Keratinocyte (primary cell): ENCODE measurements at regions not wholly inside any gene's neighbourhood (a gene's known extent, or its start where the extent isn't known, plus 50 kb on each side); places are given as distances from the start of the nearest gene placed in this dataset.

Source experiments
- DNase-seq: peaks from one replicate; pipeline ENCODE4 v3.0.0-alpha.2; 2011; ENCODE audit warnings: low read depth, missing footprints, low spot score
- FAIRE-seq: peaks from 2 replicates; lab custom pipeline; 2011; peaks lifted over from hg19 to GRCh38; lab: Jason Lieb, UNC
- H2AFZ ChIP-seq: 2 replicates; pipeline ENCODE4 v1.6.0; 2012; ENCODE audit warnings: low read length, control low read depth, inconsistent platforms; ENCODE audit not compliant: control insufficient read depth
- H3K27ac ChIP-seq: 2 replicates; pipeline ENCODE4 v1.5.1; 2011; ENCODE audit warnings: low read length; ENCODE audit not compliant: control insufficient read depth, insufficient read depth
- H3K27me3 ChIP-seq: 3 replicates; pipeline ENCODE4 v1.6.0; 2011; ENCODE audit warnings: low read length; ENCODE audit not compliant: control insufficient read depth, insufficient read depth; ENCODE audit errors: extremely low read depth
- H3K36me3 ChIP-seq, 2 experiments: 2 replicates in 1 of 2; 3 replicates in 1 of 2; pipeline ENCODE4 v1.5.1; 2011; ENCODE audit warnings: low read length in 2 of 2, mild to moderate bottlenecking in 1 of 2; ENCODE audit not compliant: control insufficient read depth in 2 of 2, insufficient read depth in 2 of 2; ENCODE audit errors: extremely low read depth in 1 of 2
- H3K4me1 ChIP-seq: 3 replicates; pipeline ENCODE4 v1.5.1; 2011; ENCODE audit warnings: low read length; ENCODE audit not compliant: control insufficient read depth, insufficient read depth; ENCODE audit errors: extremely low read depth
- H3K4me2 ChIP-seq: 3 replicates; pipeline ENCODE4 v1.6.0; 2011; ENCODE audit warnings: low read depth, low read length; ENCODE audit not compliant: control insufficient read depth, insufficient read depth; ENCODE audit errors: extremely low read depth
- H3K4me3 ChIP-seq, 3 experiments: fragments of 200-600 bp in 1 of 3; sonication (generic) in 1 of 3; 2 replicates in 2 of 3; 3 replicates in 1 of 3; pipeline ENCODE4 v1.5.1; 2011 to 2016; ENCODE audit warnings: low read length in 3 of 3, mild to moderate bottlenecking in 3 of 3, control low read depth in 2 of 3, inconsistent platforms in 1 of 3, low read depth in 1 of 3, mixed read lengths in 1 of 3, mixed run types in 1 of 3, moderate library complexity in 1 of 3; ENCODE audit not compliant: control insufficient read depth in 2 of 3, insufficient read depth in 2 of 3; ENCODE audit errors: extremely low read depth in 1 of 3
- H3K79me2 ChIP-seq: 2 replicates; pipeline ENCODE4 v1.6.0; 2012; ENCODE audit warnings: low read length; ENCODE audit not compliant: control insufficient read depth, insufficient read depth
- H3K9ac ChIP-seq: 3 replicates; pipeline ENCODE4 v1.6.0; 2011; ENCODE audit warnings: low read length; ENCODE audit not compliant: control insufficient read depth, insufficient read depth; ENCODE audit errors: extremely low read depth
- H3K9me1 ChIP-seq: 3 replicates; pipeline ENCODE4 v1.6.0; 2011; ENCODE audit warnings: low read length; ENCODE audit not compliant: control insufficient read depth, insufficient read depth; ENCODE audit errors: extremely low read depth
- H3K9me3 ChIP-seq: 2 replicates; pipeline ENCODE4 v1.5.1; 2012; ENCODE audit warnings: low read depth, low read length; ENCODE audit not compliant: control insufficient read depth
- H4K20me1 ChIP-seq: 3 replicates; pipeline ENCODE4 v1.6.0; 2011; ENCODE audit warnings: low read length; ENCODE audit not compliant: control insufficient read depth, insufficient read depth; ENCODE audit errors: extremely low read depth
- EZH2 ChIP-seq: IDR thresholded peaks from one replicate; pipeline ENCODE4 v1.6.1; 2012; ENCODE audit warnings: inconsistent platforms, mild to moderate bottlenecking, low read length, moderate library complexity
- dilution Hi-C: fragments of 300-500 bp; cut with MboI; formaldehyde crosslinking; loops from one replicate; pipeline ENCODE4 v1.7.0; 2020; ENCODE audit warnings: low sequenced_read_pairs; ENCODE audit not compliant: extremely low pct_ligation_motif_present
- TF ChIP-seq, protein P1 (sequence below), 3 experiments: IDR thresholded peaks in 1 of 3; conservative IDR thresholded peaks in 1 of 3; optimal IDR thresholded peaks in 1 of 3; 2 replicates in 2 of 3; 3 replicates in 1 of 3; pipeline versions ENCODE3 to v1.5.1; 2011; ENCODE audit warnings: low read length in 3 of 3, mild to moderate bottlenecking in 3 of 3, moderate library complexity in 2 of 3, control low read depth in 1 of 3, inconsistent platforms in 1 of 3; ENCODE audit not compliant: insufficient read depth in 2 of 3; ENCODE audit errors: extremely low read depth in 1 of 3

GRCh38 chr6:9810286-9810685 lies 604.6 kb downstream of the TFAP2A start:
- no peaks in the 10 kb centered on the region for H3K79me2 ChIP-seq
- TF ChIP-seq, protein P1, sequence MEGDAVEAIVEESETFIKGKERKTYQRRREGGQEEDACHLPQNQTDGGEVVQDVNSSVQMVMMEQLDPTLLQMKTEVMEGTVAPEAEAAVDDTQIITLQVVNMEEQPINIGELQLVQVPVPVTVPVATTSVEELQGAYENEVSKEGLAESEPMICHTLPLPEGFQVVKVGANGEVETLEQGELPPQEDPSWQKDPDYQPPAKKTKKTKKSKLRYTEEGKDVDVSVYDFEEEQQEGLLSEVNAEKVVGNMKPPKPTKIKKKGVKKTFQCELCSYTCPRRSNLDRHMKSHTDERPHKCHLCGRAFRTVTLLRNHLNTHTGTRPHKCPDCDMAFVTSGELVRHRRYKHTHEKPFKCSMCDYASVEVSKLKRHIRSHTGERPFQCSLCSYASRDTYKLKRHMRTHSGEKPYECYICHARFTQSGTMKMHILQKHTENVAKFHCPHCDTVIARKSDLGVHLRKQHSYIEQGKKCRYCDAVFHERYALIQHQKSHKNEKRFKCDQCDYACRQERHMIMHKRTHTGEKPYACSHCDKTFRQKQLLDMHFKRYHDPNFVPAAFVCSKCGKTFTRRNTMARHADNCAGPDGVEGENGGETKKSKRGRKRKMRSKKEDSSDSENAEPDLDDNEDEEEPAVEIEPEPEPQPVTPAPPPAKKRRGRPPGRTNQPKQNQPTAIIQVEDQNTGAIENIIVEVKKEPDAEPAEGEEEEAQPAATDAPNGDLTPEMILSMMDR (optimal IDR thresholded peaks at IDR 0.05 in 1 of 3, IDR thresholded peaks at IDR 0.05 in 1 of 3, conservative IDR thresholded peaks at IDR 0.05 in 1 of 3; ENCODE audit: extremely low read depth in 1 of 3, insufficient read depth in 2 of 3, low read length in 3 of 3) = no peak
- TF ChIP-seq EZH2 = no peak
- no peaks in the 10 kb centered on the region for H3K36me3 ChIP-seq
- DNase-seq (no peak), FAIRE-seq (no peak)
- H3K4me3 ChIP-seq = no peak overlapping the region
- no peaks in the 10 kb centered on the region for H3K9me1 ChIP-seq
- no peaks in the 10 kb centered on the region for H4K20me1 ChIP-seq
- H3K9ac ChIP-seq = no peak overlapping the region
- dilution Hi-C loops = no loop called here
- no peak overlapping the region for H3K27ac ChIP-seq
- H3K4me1 ChIP-seq = no peaks in the 10 kb centered on the region
- no peaks in the 10 kb centered on the region for H3K27me3 ChIP-seq
- H3K4me2 ChIP-seq = no peak overlapping the region
- H2AFZ ChIP-seq = no peak overlapping the region
- H3K9me3 ChIP-seq = no peaks in the 10 kb centered on the region

GRCh38 chr6:9806195-9806594 lies 608.7 kb downstream of the TFAP2A start:
- DNase-seq (no peak), FAIRE-seq (no peak)
- Histone ChIP-seq H3K79me2 (no peaks in the 10 kb centered on the region), H3K36me3 (no peaks in the 10 kb centered on the region), H3K27me3 (no peaks in the 10 kb centered on the region), H3K4me3 (no peak overlapping the region), H2AFZ (no peak overlapping the region), H3K9me1 (no peaks in the 10 kb centered on the region), H3K9me3 (no peaks in the 10 kb centered on the region), H3K27ac (no peak overlapping the region), H3K9ac (no peak overlapping the region), H3K4me1 (no peaks in the 10 kb centered on the region), H4K20me1 (no peaks in the 10 kb centered on the region), H3K4me2 (no peak overlapping the region)
- TF ChIP-seq, protein P1 (optimal IDR thresholded peaks at IDR 0.05 in 1 of 3, IDR thresholded peaks at IDR 0.05 in 1 of 3, conservative IDR thresholded peaks at IDR 0.05 in 1 of 3; ENCODE audit: extremely low read depth in 1 of 3, insufficient read depth in 2 of 3, low read length in 3 of 3) = no peak
- no peak for TF ChIP-seq EZH2
- dilution Hi-C loops = no loop called here
